ENCODE measurements at regions not wholly inside any gene's neighbourhood (a gene's known extent, or its start where the extent isn't known, plus 50 kb on each side); places are given as distances from the start of the nearest gene placed in this dataset.

GRCh38 chrX:7706032-7706431 is 136.9 kb upstream of the VCX start:
- peak; percentile 11 for DNase-seq (ENCODE audit: low read depth)

GRCh38 chrX:7704205-7704604 is 138.8 kb upstream of the VCX start:
- no peak for TF ChIP-seq CTCF (IDR thresholded peaks at IDR 0.05; ENCODE audit: insufficient read depth, low read depth, low read length, missing control alignments)
- H3K4me3 ChIP-seq (ENCODE audit: low read length) = no peak overlapping the region
- DNase-seq (ENCODE audit: low read depth) = no peak

More at GRCh38 chrX:7706032-7706431, 136.9 kb upstream of the VCX start:
- no peak overlapping the region for H3K4me3 ChIP-seq (ENCODE audit: low read length)
- peak; percentile 34 for TF ChIP-seq CTCF (IDR thresholded peaks at IDR 0.05; ENCODE audit: insufficient read depth, low read depth, low read length, missing control alignments)

GRCh38 chrX:7698248-7698647 is 144.7 kb upstream of the VCX start:
- no peak for TF ChIP-seq CTCF (IDR thresholded peaks at IDR 0.05; ENCODE audit: insufficient read depth, low read depth, low read length, missing control alignments)
- no peak for DNase-seq (ENCODE audit: low read depth)
- H3K4me3 ChIP-seq (ENCODE audit: low read length) = no peak overlapping the region

GRCh38 chrX:7690842-7691241 is 152.1 kb upstream of the VCX start:
- TF ChIP-seq CTCF (IDR thresholded peaks at IDR 0.05; ENCODE audit: insufficient read depth, low read depth, low read length, missing control alignments) = no peak
- H3K4me3 ChIP-seq (ENCODE audit: low read length) = no peak overlapping the region
- no peak for DNase-seq (ENCODE audit: low read depth)

- H3K4me3 ChIP-seq (ENCODE audit: low read length) = no peak overlapping the region
- no peak for TF ChIP-seq CTCF (IDR thresholded peaks at IDR 0.05; ENCODE audit: insufficient read depth, low read depth, low read length, missing control alignments)
- DNase-seq (ENCODE audit: low read depth) = peak; percentile 58
These were observed 153.1 kb upstream of the VCX start for GRCh38 chrX:7689791-7690412.

GRCh38 chrX:7680181-7680580 is 162.8 kb upstream of the VCX start:
- no peak for DNase-seq (ENCODE audit: low read depth)
- no peak for TF ChIP-seq CTCF (IDR thresholded peaks at IDR 0.05; ENCODE audit: insufficient read depth, low read depth, low read length, missing control alignments)
- no peak overlapping the region for H3K4me3 ChIP-seq (ENCODE audit: low read length)

GRCh38 chrX:7654316-7654715 is 188.7 kb upstream of the VCX start:
- H3K4me3 ChIP-seq (ENCODE audit: low read length) = no peak overlapping the region
- TF ChIP-seq CTCF (IDR thresholded peaks at IDR 0.05; ENCODE audit: insufficient read depth, low read depth, low read length, missing control alignments) = no peak
- DNase-seq (ENCODE audit: low read depth) = no peak
